Esophagus (tissue), 2 donors: ENCODE measurements at regions not wholly inside any gene's neighbourhood (a gene's known extent, or its start where the extent isn't known, plus 50 kb on each side); places are given as distances from the start of the nearest gene placed in this dataset.
"Not testable (repeated sequence)": the region's sequence is repeated elsewhere in the genome, so short reads cannot be mapped to it uniquely, and the experiment has no call there.

Experiments used
- H3K27ac ChIP-seq, 2 donors: one replicate each; pipeline ENCODE4 v1.5.1; 2013; ENCODE audit warnings: low read depth in 2 of 2, mild to moderate bottlenecking in 2 of 2, inconsistent platforms in 1 of 2, low read length in 1 of 2, moderate library complexity in 1 of 2
- H3K27me3 ChIP-seq, 2 donors: one replicate each; pipeline ENCODE4 v1.6.1; 2013; ENCODE audit warnings: low read length in 2 of 2, control low read depth in 1 of 2, mild to moderate bottlenecking in 1 of 2; ENCODE audit not compliant: insufficient read depth in 2 of 2, control insufficient read depth in 1 of 2
- H3K36me3 ChIP-seq, 2 donors: one replicate each; pipeline ENCODE4 v1.6.1; 2013; ENCODE audit warnings: low read length in 1 of 2; ENCODE audit not compliant: control insufficient read depth in 2 of 2, insufficient read depth in 2 of 2
- H3K4me1 ChIP-seq, 2 donors: one replicate each; pipeline ENCODE4 v1.6.1; 2013; ENCODE audit warnings: low read length in 1 of 2; ENCODE audit not compliant: control insufficient read depth in 2 of 2, insufficient read depth in 2 of 2
- H3K4me3 ChIP-seq, 2 donors: one replicate each; pipeline ENCODE4 v1.5.1; 2013; ENCODE audit warnings: low read length in 2 of 2, mild to moderate bottlenecking in 2 of 2, low read depth in 1 of 2, moderate library complexity in 1 of 2
- H3K9me3 ChIP-seq, 2 donors: one replicate each; pipeline ENCODE4 v1.6.1; 2013; ENCODE audit warnings: mild to moderate bottlenecking in 2 of 2, low read depth in 1 of 2, low read length in 1 of 2, moderate library complexity in 1 of 2; ENCODE audit not compliant: control insufficient read depth in 2 of 2, insufficient read depth in 1 of 2
- WGBS, 2 donors: extraction: QIAGEN DNeasy Blood & Tissue Kit; methylation state at CpG; one replicate each; pipeline ENCODE4 v1.1.7; 2013; 5-methylcytosine and 5-hydroxymethylcytosine counted together
- donor health status: healthy with polysubstance abuse.
- donor health status: Bipolar disorder and iron deficiency.

GRCh38 chr7:138208864-138209263 lies 132.6 kb downstream of the AKR1D1 start:
- Histone ChIP-seq H3K9me3 (no peaks in the 10 kb centered on the region), H3K36me3 (no peaks in the 10 kb centered on the region), H3K4me3 (no peak overlapping the region), H3K27ac (no peak overlapping the region), H3K4me1 (no peaks in the 10 kb centered on the region), H3K27me3 (no peaks in the 10 kb centered on the region)
- WGBS, 2 donors, result 77 to 87% methylated on average over 2 of the region's 2 CpGs

GRCh38 chr7:138212314-138212713 lies 136.1 kb downstream of the AKR1D1 start:
- Histone ChIP-seq H3K27ac (no peak overlapping the region), H3K4me3 (no peak overlapping the region), H3K36me3 (no peaks in the 10 kb centered on the region), H3K4me1 (no peaks in the 10 kb centered on the region), H3K9me3 (no peaks in the 10 kb centered on the region), H3K27me3 (no peaks in the 10 kb centered on the region)
- 39 to 46% methylated on average over 2 of the region's 2 CpGs for WGBS, 2 donors

DNA sequence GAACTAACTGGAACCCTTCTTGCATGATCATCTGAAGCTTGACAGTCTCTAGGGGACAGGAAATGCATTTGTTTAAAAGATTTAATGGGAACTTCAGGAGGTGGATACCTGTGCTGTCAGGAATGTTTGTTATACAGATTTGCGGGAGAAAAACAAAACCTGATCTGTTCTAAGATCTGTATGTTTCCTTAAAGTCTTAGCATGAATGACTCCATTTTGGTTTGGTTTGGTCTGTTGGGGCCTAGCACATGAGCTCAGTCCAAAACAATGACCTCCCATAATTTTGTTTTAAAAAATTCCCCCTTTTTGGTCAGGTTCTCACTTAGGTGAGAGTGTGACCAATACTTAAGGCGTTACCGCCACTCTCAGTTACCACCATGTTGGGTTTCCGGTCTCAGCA lies 138.7 kb downstream of the AKR1D1 start:
- WGBS, 2 donors, result 95 to 97% methylated on average over 4 of the region's 4 CpGs
- Histone ChIP-seq H3K4me1 (no peaks in the 10 kb centered on the region), H3K9me3 (no peaks in the 10 kb centered on the region), H3K4me3 (no peak overlapping the region), H3K27ac (no peak overlapping the region), H3K27me3 (no peaks in the 10 kb centered on the region), H3K36me3 (no peaks in the 10 kb centered on the region)

DNA sequence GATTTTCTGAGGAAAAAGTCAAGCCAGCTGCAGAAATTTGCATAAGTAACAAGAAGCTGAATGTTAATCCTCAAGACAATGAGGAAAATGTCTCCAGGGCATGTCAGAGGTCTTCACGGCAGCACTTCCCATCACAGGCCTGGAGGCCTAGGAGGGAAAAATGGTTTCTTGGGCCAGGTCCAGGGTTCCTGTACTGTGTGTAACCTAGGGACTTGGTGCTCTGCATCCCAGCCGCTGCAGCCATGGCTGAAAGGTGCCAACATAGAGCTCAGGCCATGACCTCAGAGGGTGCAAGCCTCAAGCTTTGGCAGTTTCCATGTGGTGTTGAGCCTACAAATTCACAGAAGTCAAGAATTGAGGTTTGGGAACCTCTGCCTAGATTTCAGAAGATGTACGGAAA lies 144.1 kb downstream of the AKR1D1 start:
- not testable (repeated sequence) for H3K27ac ChIP-seq, H3K4me1 ChIP-seq, H3K36me3 ChIP-seq, H3K27me3 ChIP-seq, H3K9me3 ChIP-seq, H3K4me3 ChIP-seq
- 92 to 94% methylated on average over 3 of the region's 3 CpGs for WGBS, 2 donors

GRCh38 chr7:138221388-138221787 lies 145.1 kb downstream of the AKR1D1 start:
- not testable (repeated sequence) for H3K27ac ChIP-seq, H3K4me3 ChIP-seq, H3K4me1 ChIP-seq, H3K27me3 ChIP-seq, H3K36me3 ChIP-seq, H3K9me3 ChIP-seq
- WGBS, 2 donors, result 76 to 77% methylated on average over 4 of the region's 4 CpGs

GRCh38 chr7:138223402-138223879 lies 147.2 kb downstream of the AKR1D1 start:
- WGBS, 2 donors, result 61 to 77% methylated on average over 2 of the region's 2 CpGs
- Histone ChIP-seq H3K36me3 (no peaks in the 10 kb centered on the region), H3K9me3 (peaks cover 6 to 9% of the 10 kb centered on the region in 2 donors), H3K4me3 (no peak overlapping the region), H3K4me1 (no peaks in the 10 kb centered on the region), H3K27me3 (no peaks in the 10 kb centered on the region), H3K27ac (no peak overlapping the region)

GRCh38 chr7:138226001-138226476 lies 149.8 kb downstream of the AKR1D1 start:
- Histone ChIP-seq H3K27me3 (no peaks in the 10 kb centered on the region), H3K27ac (no peak overlapping the region), H3K36me3 (no peaks in the 10 kb centered on the region), H3K4me1 (no peaks in the 10 kb centered on the region), H3K4me3 (no peak overlapping the region), H3K9me3 (peaks cover 2 to 3% of the 10 kb centered on the region in 2 donors)
- 63 to 67% methylated on average over 5 of the region's 5 CpGs for WGBS, 2 donors

GRCh38 chr7:138226745-138227279 lies 150.6 kb downstream of the AKR1D1 start:
- H3K36me3 ChIP-seq, result no peaks in the 10 kb centered on the region
- no peaks in the 10 kb centered on the region for H3K4me1 ChIP-seq
- H3K27ac ChIP-seq, result no peak overlapping the region
- H3K4me3 ChIP-seq, result no peak overlapping the region
- WGBS, 2 donors, result 82 to 84% methylated on average over 4 of the region's 4 CpGs
- H3K9me3 ChIP-seq, result peaks cover 2 to 3% of the 10 kb centered on the region in 2 donors
- no peaks in the 10 kb centered on the region for H3K27me3 ChIP-seq

- no peak overlapping the region for H3K27ac ChIP-seq
- H3K9me3 ChIP-seq, result peaks cover 2 to 3% of the 10 kb centered on the region in 2 donors
- H3K27me3 ChIP-seq, result no peaks in the 10 kb centered on the region
- H3K4me1 ChIP-seq, result no peaks in the 10 kb centered on the region
- H3K4me3 ChIP-seq, result no peak overlapping the region
- no peaks in the 10 kb centered on the region for H3K36me3 ChIP-seq
- 85 to 88% methylated on average over 7 of the region's 7 CpGs for WGBS, 2 donors
Observed at GRCh38 chr7:138228119-138228518, 151.9 kb downstream of the AKR1D1 start.

- Histone ChIP-seq H3K27ac (no peak overlapping the region), H3K27me3 (no peaks in the 10 kb centered on the region), H3K36me3 (no peaks in the 10 kb centered on the region), H3K9me3 (peaks cover 2 to 3% of the 10 kb centered on the region in 2 donors), H3K4me1 (no peaks in the 10 kb centered on the region), H3K4me3 (no peak overlapping the region)
- WGBS, 2 donors, result 51 to 70% methylated on average over 4 of the region's 4 CpGs
Observed at GRCh38 chr7:138228769-138229168, 152.5 kb downstream of the AKR1D1 start.
